ENCODE measurements at regions not wholly inside any gene's neighbourhood (a gene's known extent, or its start where the extent isn't known, plus 50 kb on each side); places are given as distances from the start of the nearest gene placed in this dataset.

GRCh38 chr3:30399394-30400181, 206.8 kb upstream of the TGFBR2 start:
- no peak for DNase-seq
- Mint-ChIP-seq H3K4me3 (ENCODE audit: unreplicated experiment) (no peak overlapping the region), H3K4me1 (ENCODE audit: low read depth, unreplicated experiment) (peaks cover 4% of the 10 kb centered on the region), H3K36me3 (ENCODE audit: unreplicated experiment) (peaks cover 3% of the 10 kb centered on the region), H3K27me3 (ENCODE audit: unreplicated experiment) (no peaks in the 10 kb centered on the region), H3K9me3 (ENCODE audit: unreplicated experiment) (no peaks in the 10 kb centered on the region), H3K27ac (ENCODE audit: unreplicated experiment) (no peak overlapping the region)
- TF ChIP-seq, protein P1, sequence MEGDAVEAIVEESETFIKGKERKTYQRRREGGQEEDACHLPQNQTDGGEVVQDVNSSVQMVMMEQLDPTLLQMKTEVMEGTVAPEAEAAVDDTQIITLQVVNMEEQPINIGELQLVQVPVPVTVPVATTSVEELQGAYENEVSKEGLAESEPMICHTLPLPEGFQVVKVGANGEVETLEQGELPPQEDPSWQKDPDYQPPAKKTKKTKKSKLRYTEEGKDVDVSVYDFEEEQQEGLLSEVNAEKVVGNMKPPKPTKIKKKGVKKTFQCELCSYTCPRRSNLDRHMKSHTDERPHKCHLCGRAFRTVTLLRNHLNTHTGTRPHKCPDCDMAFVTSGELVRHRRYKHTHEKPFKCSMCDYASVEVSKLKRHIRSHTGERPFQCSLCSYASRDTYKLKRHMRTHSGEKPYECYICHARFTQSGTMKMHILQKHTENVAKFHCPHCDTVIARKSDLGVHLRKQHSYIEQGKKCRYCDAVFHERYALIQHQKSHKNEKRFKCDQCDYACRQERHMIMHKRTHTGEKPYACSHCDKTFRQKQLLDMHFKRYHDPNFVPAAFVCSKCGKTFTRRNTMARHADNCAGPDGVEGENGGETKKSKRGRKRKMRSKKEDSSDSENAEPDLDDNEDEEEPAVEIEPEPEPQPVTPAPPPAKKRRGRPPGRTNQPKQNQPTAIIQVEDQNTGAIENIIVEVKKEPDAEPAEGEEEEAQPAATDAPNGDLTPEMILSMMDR (IDR thresholded peaks at IDR 0.05; ENCODE audit: partially characterized antibody, unreplicated experiment) = no peak

DNA sequence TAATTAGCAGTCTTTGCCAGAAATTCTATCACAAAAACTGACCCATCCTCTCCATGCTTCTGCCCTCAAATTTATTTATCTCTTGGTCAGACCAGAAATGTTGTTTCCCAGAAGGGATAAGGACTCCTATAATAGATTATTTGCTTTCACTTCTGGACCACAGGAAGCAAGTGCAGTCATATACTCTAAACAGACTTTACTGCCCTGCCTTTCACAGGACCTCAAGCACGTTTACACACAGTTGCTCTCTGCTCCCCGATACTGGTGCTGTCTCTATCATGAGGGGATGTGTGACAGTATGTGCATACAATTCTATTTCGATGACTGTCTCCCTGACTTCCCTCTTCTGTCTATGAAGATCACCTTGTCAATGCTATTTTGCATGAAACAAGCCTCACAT, 205.5 kb upstream of the TGFBR2 start:
- TF ChIP-seq, protein P1 (IDR thresholded peaks at IDR 0.05; ENCODE audit: partially characterized antibody, unreplicated experiment) = no peak
- Mint-ChIP-seq H3K27ac (ENCODE audit: unreplicated experiment) (no peak overlapping the region), H3K36me3 (ENCODE audit: unreplicated experiment) (peaks cover 3% of the 10 kb centered on the region), H3K4me1 (ENCODE audit: low read depth, unreplicated experiment) (peaks cover 4% of the 10 kb centered on the region), H3K9me3 (ENCODE audit: unreplicated experiment) (no peaks in the 10 kb centered on the region), H3K4me3 (ENCODE audit: unreplicated experiment) (no peak overlapping the region), H3K27me3 (ENCODE audit: unreplicated experiment) (no peaks in the 10 kb centered on the region)
- no peak for DNase-seq

DNA sequence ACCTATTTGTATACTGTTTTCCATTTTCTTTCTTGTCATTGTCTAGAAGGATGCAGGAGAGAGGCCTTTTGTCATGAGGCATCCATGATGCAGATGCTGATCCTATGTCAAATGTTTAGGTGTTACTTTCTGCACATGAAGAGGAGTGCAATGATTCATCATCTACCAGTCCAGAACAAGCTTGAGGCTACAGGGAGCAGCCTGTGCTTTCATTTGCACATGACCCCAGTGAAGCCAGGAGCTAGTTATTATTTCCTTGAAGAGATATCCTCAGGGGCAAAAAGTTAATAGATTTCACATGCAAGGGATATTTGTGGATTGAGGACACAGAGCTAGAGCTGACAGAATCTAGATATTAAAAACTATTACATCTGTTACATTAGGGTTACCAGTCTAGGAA, 204.4 kb upstream of the TGFBR2 start:
- Mint-ChIP-seq H3K27ac (ENCODE audit: unreplicated experiment) (no peak overlapping the region), H3K9me3 (ENCODE audit: unreplicated experiment) (no peaks in the 10 kb centered on the region), H3K4me1 (ENCODE audit: low read depth, unreplicated experiment) (peaks cover 4% of the 10 kb centered on the region), H3K27me3 (ENCODE audit: unreplicated experiment) (no peaks in the 10 kb centered on the region), H3K4me3 (ENCODE audit: unreplicated experiment) (no peak overlapping the region), H3K36me3 (ENCODE audit: unreplicated experiment) (no peaks in the 10 kb centered on the region)
- TF ChIP-seq, protein P1 (IDR thresholded peaks at IDR 0.05; ENCODE audit: partially characterized antibody, unreplicated experiment) = no peak
- DNase-seq = no peak

- Mint-ChIP-seq H3K27me3 (ENCODE audit: unreplicated experiment) (no peaks in the 10 kb centered on the region), H3K27ac (ENCODE audit: unreplicated experiment) (no peak overlapping the region), H3K36me3 (ENCODE audit: unreplicated experiment) (no peaks in the 10 kb centered on the region), H3K4me1 (ENCODE audit: low read depth, unreplicated experiment) (no peaks in the 10 kb centered on the region), H3K9me3 (ENCODE audit: unreplicated experiment) (no peaks in the 10 kb centered on the region), H3K4me3 (ENCODE audit: unreplicated experiment) (no peak overlapping the region)
- DNase-seq = no peak
- TF ChIP-seq, protein P1 (IDR thresholded peaks at IDR 0.05; ENCODE audit: partially characterized antibody, unreplicated experiment) = no peak
These were observed 198.8 kb upstream of the TGFBR2 start for GRCh38 chr3:30407651-30408050.

GRCh38 chr3:30408105-30408557, 198.3 kb upstream of the TGFBR2 start:
- DNase-seq = no peak
- no peak overlapping the region for H3K27ac Mint-ChIP-seq (ENCODE audit: unreplicated experiment)
- TF ChIP-seq, protein P1 (IDR thresholded peaks at IDR 0.05; ENCODE audit: partially characterized antibody, unreplicated experiment) = no peak
- no peaks in the 10 kb centered on the region for H3K27me3 Mint-ChIP-seq (ENCODE audit: unreplicated experiment)
- no peaks in the 10 kb centered on the region for H3K9me3 Mint-ChIP-seq (ENCODE audit: unreplicated experiment)
- no peak overlapping the region for H3K4me3 Mint-ChIP-seq (ENCODE audit: unreplicated experiment)
- no peaks in the 10 kb centered on the region for H3K4me1 Mint-ChIP-seq (ENCODE audit: low read depth, unreplicated experiment)
- H3K36me3 Mint-ChIP-seq (ENCODE audit: unreplicated experiment) = no peaks in the 10 kb centered on the region
